WTC11 (cell line): ENCODE measurements at regions not wholly inside any gene's neighbourhood (a gene's known extent, or its start where the extent isn't known, plus 50 kb on each side); places are given as distances from the start of the nearest gene placed in this dataset.

Experiments used
- ATAC-seq: fragments of 200-7000 bp; cut with Tn5 transposase; 2 replicates; pipeline ENCODE4 v1.10.0; 2021; ENCODE audit warnings: mild to moderate bottlenecking, moderate library complexity
- CTCF ChIA-PET: fragments of 300-600 bp; sonication (Branson Sonifier 250); formaldehyde crosslinking; loops from one replicate; lab custom pipeline; 2021; ENCODE audit warnings: antibody characterized with exemption; lab: Charles Lee
- POLR2A ChIA-PET: fragments of 350-600 bp; sonication (Branson Sonifier 250); formaldehyde crosslinking; loops from one replicate; lab custom pipeline; 2021; ENCODE audit warnings: antibody characterized with exemption; lab: Charles Lee
- DNase-seq: peaks from one replicate; pipeline ENCODE4 v3.0.0; 2021; ENCODE audit warnings: low spot score
- H3K27ac Mint-ChIP-seq: 2 replicates; pipeline ENCODE4 v1.8.0; 2021; ENCODE audit warnings: mixed read lengths
- H3K27me3 Mint-ChIP-seq: 2 replicates; pipeline ENCODE4 v1.8.0; 2021; ENCODE audit warnings: low read depth, mild to moderate bottlenecking, moderate library complexity, mixed read lengths
- H3K36me3 Mint-ChIP-seq: 2 replicates; pipeline ENCODE4 v1.8.0; 2021; ENCODE audit warnings: mixed read lengths
- H3K4me1 Mint-ChIP-seq: 2 replicates; pipeline ENCODE4 v1.8.0; 2022; ENCODE audit warnings: mixed read lengths
- H3K4me3 Mint-ChIP-seq: 2 replicates; pipeline ENCODE4 v1.8.0; 2021; ENCODE audit warnings: mild to moderate bottlenecking, moderate library complexity, mixed read lengths
- H3K9me3 Mint-ChIP-seq: 2 replicates; pipeline ENCODE4 v1.8.0; 2021; ENCODE audit warnings: mixed read lengths
- AFF4 ChIP-seq: sonication (generic); formaldehyde crosslinking; IDR thresholded peaks from 2 replicates; pipeline ENCODE4 v1.8.1; 2023; ENCODE audit warnings: mild to moderate bottlenecking, missing genetic modification reagents, borderline replicate concordance
- ATF2 ChIP-seq: sonication (generic); formaldehyde crosslinking; IDR thresholded peaks from 2 replicates; pipeline ENCODE4 v1.8.1; 2022; ENCODE audit warnings: low read depth, missing genetic modification reagents, borderline replicate concordance
- ATF3 ChIP-seq: sonication (generic); formaldehyde crosslinking; conservative IDR thresholded peaks from 2 replicates; pipeline ENCODE4 v1.8.1; 2022; ENCODE audit warnings: mild to moderate bottlenecking, missing genetic modification reagents
- EMX1 ChIP-seq: fragments of 250-450 bp; sonication (Bioruptor Pico); IDR thresholded peaks from 2 replicates; pipeline ENCODE4 v1.8.0; 2021; ENCODE audit warnings: mild to moderate bottlenecking
- FOXJ3 ChIP-seq: sonication (generic); formaldehyde crosslinking; IDR thresholded peaks from 2 replicates; pipeline ENCODE4 v1.9.0; 2021; ENCODE audit warnings: missing genetic modification reagents, mild to moderate bottlenecking, borderline replicate concordance
- IRF2 ChIP-seq: sonication (generic); formaldehyde crosslinking; IDR thresholded peaks from 2 replicates; pipeline ENCODE4 v1.8.0; 2022; ENCODE audit warnings: low read depth, missing genetic modification reagents, borderline replicate concordance
- NR1H2 ChIP-seq: sonication (generic); formaldehyde crosslinking; IDR thresholded peaks from 2 replicates; pipeline ENCODE4 v1.9.0; 2021; ENCODE audit warnings: mild to moderate bottlenecking, moderate library complexity, missing genetic modification reagents
- PRRX2 ChIP-seq: fragments of 250-450 bp; sonication (Bioruptor Pico); IDR thresholded peaks from 2 replicates; pipeline ENCODE4 v1.8.0; 2021; ENCODE audit warnings: mild to moderate bottlenecking
- RORB ChIP-seq: fragments of 250-450 bp; sonication (Bioruptor Pico); IDR thresholded peaks from 2 replicates; pipeline ENCODE4 v1.9.0; 2021; ENCODE audit warnings: mild to moderate bottlenecking
- SMAD4 ChIP-seq: sonication (generic); formaldehyde crosslinking; IDR thresholded peaks from 2 replicates; pipeline ENCODE4 v1.8.0; 2022; ENCODE audit warnings: mild to moderate bottlenecking, missing genetic modification reagents
- SOX15 ChIP-seq: fragments of 250-450 bp; sonication (Bioruptor Pico); IDR thresholded peaks from 2 replicates; pipeline ENCODE4 v1.9.0; 2021; ENCODE audit warnings: mild to moderate bottlenecking
- TEAD1 ChIP-seq: sonication (generic); formaldehyde crosslinking; IDR thresholded peaks from 2 replicates; pipeline ENCODE4 v1.8.0; 2022; ENCODE audit warnings: mild to moderate bottlenecking, missing genetic modification reagents
- TP53 ChIP-seq: sonication (generic); formaldehyde crosslinking; IDR thresholded peaks from 2 replicates; pipeline ENCODE4 v1.8.1; 2023; ENCODE audit warnings: mild to moderate bottlenecking, missing genetic modification reagents
- USF2 ChIP-seq: sonication (generic); formaldehyde crosslinking; IDR thresholded peaks from 2 replicates; pipeline ENCODE4 v1.8.1; 2023; ENCODE audit warnings: mild to moderate bottlenecking, missing genetic modification reagents, moderate library complexity
- ZBTB21 ChIP-seq: sonication (generic); formaldehyde crosslinking; IDR thresholded peaks from 2 replicates; pipeline ENCODE4 v1.8.1; 2023; ENCODE audit warnings: mild to moderate bottlenecking, missing genetic modification reagents, borderline replicate concordance
- ZNF423 ChIP-seq: fragments of 250-450 bp; sonication (Bioruptor Pico); IDR thresholded peaks from 2 replicates; pipeline ENCODE4 v2.1.2; 2022; ENCODE audit warnings: mild to moderate bottlenecking, moderate library complexity
- TF ChIP-seq, protein P1 (sequence below): sonication (generic); formaldehyde crosslinking; IDR thresholded peaks from 2 replicates; pipeline ENCODE4 v1.8.1; 2022; ENCODE audit warnings: low read depth, mild to moderate bottlenecking, moderate library complexity, missing genetic modification reagents, borderline replicate concordance
- TF ChIP-seq, protein P2 (sequence below): sonication (generic); formaldehyde crosslinking; IDR thresholded peaks from 2 replicates; pipeline ENCODE4 v1.8.0; 2023; ENCODE audit warnings: missing genetic modification reagents, mild to moderate bottlenecking, borderline replicate concordance
- TF ChIP-seq, protein P3 (sequence below): sonication (generic); formaldehyde crosslinking; IDR thresholded peaks from 2 replicates; pipeline ENCODE4 v1.8.1; 2022; ENCODE audit warnings: missing genetic modification reagents, borderline replicate concordance

GRCh38 chr5:28917631-28918030 lies 1879.2 kb upstream of the CDH9 start (continued):
- TF ChIP-seq, protein P1, sequence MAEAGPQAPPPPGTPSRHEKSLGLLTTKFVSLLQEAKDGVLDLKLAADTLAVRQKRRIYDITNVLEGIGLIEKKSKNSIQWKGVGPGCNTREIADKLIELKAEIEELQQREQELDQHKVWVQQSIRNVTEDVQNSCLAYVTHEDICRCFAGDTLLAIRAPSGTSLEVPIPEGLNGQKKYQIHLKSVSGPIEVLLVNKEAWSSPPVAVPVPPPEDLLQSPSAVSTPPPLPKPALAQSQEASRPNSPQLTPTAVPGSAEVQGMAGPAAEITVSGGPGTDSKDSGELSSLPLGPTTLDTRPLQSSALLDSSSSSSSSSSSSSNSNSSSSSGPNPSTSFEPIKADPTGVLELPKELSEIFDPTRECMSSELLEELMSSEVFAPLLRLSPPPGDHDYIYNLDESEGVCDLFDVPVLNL = no peak
- TF ChIP-seq NR1H2 (CRISPR knock-in tag) = no peak
- no peak for TF ChIP-seq USF2 (CRISPR knock-in tag)
- TF ChIP-seq EMX1 (CRISPR knock-in tag) = no peak

DNA sequence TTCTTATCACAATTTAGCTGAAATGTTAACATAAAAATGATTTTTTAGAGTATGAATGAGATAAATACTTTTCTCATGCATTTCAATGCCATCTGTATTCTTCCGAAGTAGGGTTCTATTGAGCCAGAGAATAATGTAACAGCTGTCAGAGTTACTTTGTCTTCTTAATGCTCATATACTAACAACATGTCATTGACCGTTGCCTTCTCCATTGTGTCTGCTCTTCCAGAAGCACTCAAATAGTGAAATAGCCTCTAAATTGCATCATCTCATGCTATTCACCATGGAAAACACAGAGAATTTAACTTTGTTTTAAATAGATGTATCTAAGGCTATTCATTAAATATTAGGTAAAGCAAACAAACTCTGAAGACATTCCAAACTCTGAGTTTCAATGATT lies 1875.9 kb upstream of the CDH9 start:
- DNase-seq (no peak), ATAC-seq (no peak)
- POLR2A ChIA-PET = no interaction called here
- Mint-ChIP-seq H3K27me3 (no peaks in the 10 kb centered on the region; the same call in 1 of the 2 replicates), H3K9me3 (peaks cover 14% of the 10 kb centered on the region), H3K4me3 (no peak overlapping the region), H3K27ac (no peak overlapping the region), H3K36me3 (peaks cover 3% of the 10 kb centered on the region), H3K4me1 (no peaks in the 10 kb centered on the region)
- CTCF ChIA-PET = no interaction called here
- TF ChIP-seq ATF3 (CRISPR knock-in tag) (no peak), RORB (CRISPR knock-in tag) (no peak), TP53 (CRISPR knock-in tag) (no peak), TEAD1 (CRISPR knock-in tag) (no peak), ATF2 (CRISPR knock-in tag) (no peak), ZBTB21 (CRISPR knock-in tag) (no peak), IRF2 (CRISPR knock-in tag) (no peak), SOX15 (CRISPR knock-in tag) (no peak), ZNF423 (CRISPR knock-in tag) (no peak), PRRX2 (no peak), AFF4 (CRISPR knock-in tag) (no peak), SMAD4 (CRISPR knock-in tag) (no peak), FOXJ3 (CRISPR knock-in tag) (no peak)
- TF ChIP-seq, protein P2, sequence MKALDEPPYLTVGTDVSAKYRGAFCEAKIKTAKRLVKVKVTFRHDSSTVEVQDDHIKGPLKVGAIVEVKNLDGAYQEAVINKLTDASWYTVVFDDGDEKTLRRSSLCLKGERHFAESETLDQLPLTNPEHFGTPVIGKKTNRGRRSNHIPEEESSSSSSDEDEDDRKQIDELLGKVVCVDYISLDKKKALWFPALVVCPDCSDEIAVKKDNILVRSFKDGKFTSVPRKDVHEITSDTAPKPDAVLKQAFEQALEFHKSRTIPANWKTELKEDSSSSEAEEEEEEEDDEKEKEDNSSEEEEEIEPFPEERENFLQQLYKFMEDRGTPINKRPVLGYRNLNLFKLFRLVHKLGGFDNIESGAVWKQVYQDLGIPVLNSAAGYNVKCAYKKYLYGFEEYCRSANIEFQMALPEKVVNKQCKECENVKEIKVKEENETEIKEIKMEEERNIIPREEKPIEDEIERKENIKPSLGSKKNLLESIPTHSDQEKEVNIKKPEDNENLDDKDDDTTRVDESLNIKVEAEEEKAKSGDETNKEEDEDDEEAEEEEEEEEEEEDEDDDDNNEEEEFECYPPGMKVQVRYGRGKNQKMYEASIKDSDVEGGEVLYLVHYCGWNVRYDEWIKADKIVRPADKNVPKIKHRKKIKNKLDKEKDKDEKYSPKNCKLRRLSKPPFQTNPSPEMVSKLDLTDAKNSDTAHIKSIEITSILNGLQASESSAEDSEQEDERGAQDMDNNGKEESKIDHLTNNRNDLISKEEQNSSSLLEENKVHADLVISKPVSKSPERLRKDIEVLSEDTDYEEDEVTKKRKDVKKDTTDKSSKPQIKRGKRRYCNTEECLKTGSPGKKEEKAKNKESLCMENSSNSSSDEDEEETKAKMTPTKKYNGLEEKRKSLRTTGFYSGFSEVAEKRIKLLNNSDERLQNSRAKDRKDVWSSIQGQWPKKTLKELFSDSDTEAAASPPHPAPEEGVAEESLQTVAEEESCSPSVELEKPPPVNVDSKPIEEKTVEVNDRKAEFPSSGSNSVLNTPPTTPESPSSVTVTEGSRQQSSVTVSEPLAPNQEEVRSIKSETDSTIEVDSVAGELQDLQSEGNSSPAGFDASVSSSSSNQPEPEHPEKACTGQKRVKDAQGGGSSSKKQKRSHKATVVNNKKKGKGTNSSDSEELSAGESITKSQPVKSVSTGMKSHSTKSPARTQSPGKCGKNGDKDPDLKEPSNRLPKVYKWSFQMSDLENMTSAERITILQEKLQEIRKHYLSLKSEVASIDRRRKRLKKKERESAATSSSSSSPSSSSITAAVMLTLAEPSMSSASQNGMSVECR (CRISPR knock-in tag) = no peak
- TF ChIP-seq, protein P3, sequence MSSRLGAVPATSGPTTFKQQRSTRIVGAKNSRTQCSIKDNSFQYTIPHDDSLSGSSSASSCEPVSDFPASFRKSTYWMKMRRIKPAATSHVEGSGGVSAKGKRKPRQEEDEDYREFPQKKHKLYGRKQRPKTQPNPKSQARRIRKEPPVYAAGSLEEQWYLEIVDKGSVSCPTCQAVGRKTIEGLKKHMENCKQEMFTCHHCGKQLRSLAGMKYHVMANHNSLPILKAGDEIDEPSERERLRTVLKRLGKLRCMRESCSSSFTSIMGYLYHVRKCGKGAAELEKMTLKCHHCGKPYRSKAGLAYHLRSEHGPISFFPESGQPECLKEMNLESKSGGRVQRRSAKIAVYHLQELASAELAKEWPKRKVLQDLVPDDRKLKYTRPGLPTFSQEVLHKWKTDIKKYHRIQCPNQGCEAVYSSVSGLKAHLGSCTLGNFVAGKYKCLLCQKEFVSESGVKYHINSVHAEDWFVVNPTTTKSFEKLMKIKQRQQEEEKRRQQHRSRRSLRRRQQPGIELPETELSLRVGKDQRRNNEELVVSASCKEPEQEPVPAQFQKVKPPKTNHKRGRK (CRISPR knock-in tag) = no peak
